GM21381 (cell line): ENCODE measurements at regions not wholly inside any gene's neighbourhood (a gene's known extent, or its start where the extent isn't known, plus 50 kb on each side); places are given as distances from the start of the nearest gene placed in this dataset.
"Not testable (repeated sequence)": the region's sequence is repeated elsewhere in the genome, so short reads cannot be mapped to it uniquely, and the experiment has no call there.

ENCODE experiments used
- ATAC-seq: cut with Tn5 transposase; IDR thresholded peaks from one replicate; pipeline ENCODE4 v1.9.1; 2021; ENCODE audit warnings: mild to moderate bottlenecking, moderate library complexity; ENCODE audit not compliant: unreplicated experiment

GRCh38 chr11:129631201-129631600 lies 184.4 kb upstream of the TMEM45B start:
- ATAC-seq, result no peak

DNA sequence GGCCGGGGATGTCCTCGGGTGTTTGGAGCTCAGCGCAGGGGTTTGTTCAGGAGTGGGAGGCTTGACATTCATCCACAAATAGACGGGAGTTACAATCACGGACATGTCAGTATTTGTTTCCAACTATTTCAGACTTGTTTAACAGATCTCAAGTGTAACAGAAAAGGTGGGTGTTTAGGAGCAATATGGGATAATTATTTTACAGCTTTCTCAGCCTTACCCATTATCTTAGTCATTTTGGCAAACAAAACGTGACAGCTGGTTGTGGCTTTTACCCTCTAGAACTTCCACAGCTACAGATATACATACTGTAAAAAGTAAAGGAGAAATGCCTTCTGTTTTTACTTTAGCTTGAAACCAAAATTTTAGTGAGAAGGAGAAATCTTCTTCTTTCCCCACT lies 178.7 kb upstream of the TMEM45B start:
- ATAC-seq, result no peak

GRCh38 chr11:129637473-129637872 lies 178.2 kb upstream of the TMEM45B start:
- ATAC-seq, result no peak

DNA sequence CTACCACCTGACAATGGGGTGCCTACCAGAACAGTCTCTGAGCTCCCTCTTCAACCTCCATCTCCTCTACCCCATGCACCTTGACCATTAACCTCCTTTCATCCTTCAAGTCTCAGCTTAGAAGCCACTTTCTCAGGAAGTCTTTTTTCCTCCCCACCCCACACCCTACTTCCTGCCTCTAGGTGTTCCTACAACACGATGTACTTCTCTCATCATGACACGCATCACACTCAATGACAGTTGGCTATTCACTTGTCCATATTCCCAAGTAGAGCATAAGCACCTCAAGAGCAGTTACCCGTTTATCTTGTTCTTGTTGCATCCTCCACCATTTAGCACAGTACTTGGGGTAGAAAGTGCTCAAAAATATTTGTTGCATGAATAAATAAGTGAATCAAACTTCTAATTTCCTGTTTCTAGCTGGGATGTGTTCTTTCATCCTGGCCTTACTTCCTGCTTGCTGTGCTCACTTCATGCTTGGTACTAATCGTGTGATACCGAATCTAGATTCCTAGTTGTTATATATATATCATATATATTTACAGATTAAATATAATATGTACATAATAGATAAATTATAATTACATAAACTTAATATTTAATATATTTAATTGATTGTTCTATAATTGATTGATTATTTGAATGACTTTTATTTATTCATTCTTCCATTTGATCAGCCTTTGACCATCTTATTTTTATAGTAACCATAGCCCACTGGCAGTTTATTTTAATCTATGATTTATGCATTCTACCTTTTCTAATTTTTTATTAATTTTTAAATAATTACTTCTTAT lies 177.5 kb upstream of the TMEM45B start:
- ATAC-seq, result no peak

- no peak for ATAC-seq
Observed at GRCh38 chr11:129639300-129639699, 176.3 kb upstream of the TMEM45B start.

GRCh38 chr11:129640671-129641070 lies 175.0 kb upstream of the TMEM45B start:
- no peak for ATAC-seq

- ATAC-seq, result no peak
Observed at GRCh38 chr11:129643031-129643721, 172.5 kb upstream of the TMEM45B start.

DNA sequence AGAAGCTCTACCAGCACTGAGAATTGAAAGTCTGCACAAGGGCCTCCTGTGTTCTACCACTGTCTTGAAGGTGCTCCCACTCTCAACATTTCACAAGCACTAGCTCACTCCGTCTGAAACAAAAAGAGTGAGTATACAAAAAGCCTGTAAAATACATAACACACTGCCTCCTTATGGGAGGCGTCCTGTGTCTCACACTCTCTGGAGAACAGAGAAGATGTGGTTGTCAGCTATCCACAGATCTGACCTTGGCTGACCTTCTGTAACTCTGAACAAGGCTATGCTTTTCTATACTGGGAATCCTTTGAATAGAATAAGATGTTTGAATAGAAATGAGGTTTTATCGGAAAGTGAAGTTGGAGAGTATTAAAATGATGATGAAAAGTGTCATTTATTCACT lies 171.3 kb upstream of the TMEM45B start:
- ATAC-seq, result no peak

GRCh38 chr11:129645943-129646342 lies 169.7 kb upstream of the TMEM45B start:
- no peak for ATAC-seq

- ATAC-seq, result not testable (repeated sequence)
Observed at GRCh38 chr11:129650044-129650443, 165.6 kb upstream of the TMEM45B start.

DNA sequence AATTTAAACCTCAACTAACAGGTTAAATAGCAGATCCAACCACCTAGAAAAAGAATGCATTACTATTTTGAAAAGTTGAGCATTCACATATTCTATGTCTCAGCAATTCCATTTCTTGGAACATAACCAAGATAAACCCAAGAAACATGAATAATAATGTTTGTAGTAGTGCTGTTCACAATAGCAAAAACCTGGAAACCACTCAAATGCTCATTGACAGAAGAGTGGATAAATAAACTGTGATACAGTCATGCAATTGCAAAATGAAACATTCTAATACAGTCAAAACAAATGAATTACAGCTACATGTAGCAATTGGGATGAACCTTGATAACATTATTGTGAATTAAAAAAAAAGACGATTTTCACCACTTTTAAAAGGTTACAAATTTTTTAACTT lies 162.8 kb upstream of the TMEM45B start:
- ATAC-seq, result no peak

DNA sequence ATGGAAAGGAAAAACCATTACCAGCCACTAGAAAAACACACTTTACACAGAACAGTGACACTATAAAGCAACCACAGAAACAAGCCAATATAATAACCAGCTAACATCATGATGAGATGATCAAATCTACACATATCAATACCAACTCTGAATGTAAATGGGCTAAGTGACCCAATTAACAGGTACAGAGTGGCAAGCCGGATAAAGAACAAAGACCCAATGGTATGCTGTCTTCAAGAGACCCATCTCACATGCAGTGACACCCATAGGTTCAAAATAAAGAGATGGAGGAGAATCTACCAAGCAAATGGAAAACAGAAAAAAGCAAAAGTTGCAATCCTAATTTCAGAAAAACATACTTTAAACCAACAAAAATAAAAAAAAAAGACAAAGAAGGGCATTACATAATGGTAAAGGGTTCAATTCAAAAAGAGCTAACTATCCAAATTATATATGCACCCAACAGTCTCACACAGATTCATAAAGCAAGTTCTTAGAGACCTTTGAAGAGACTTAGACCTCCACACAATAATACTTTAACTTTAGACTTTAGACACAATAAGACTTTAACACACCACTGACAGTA lies 160.3 kb upstream of the TMEM45B start:
- ATAC-seq, result no peak

GRCh38 chr11:129657866-129658525 lies 157.7 kb upstream of the TMEM45B start:
- no peak for ATAC-seq

DNA sequence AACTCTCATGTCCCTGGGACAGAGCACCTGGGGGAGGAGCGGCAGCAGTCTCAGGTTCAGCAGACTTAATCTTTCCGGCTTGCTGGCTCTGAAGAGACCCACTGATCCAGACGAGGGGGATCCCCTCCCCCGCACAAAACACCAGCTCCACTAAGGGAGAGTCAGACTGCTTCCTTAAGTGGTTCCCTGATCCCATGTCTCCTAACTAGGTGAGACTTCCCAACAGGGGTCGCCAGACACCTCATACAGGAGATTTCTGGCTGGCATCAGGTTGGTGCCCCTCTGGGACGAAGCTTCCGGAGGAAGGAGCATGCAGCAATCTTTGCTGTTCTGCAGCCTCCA lies 157.2 kb upstream of the TMEM45B start:
- ATAC-seq, result no peak

DNA sequence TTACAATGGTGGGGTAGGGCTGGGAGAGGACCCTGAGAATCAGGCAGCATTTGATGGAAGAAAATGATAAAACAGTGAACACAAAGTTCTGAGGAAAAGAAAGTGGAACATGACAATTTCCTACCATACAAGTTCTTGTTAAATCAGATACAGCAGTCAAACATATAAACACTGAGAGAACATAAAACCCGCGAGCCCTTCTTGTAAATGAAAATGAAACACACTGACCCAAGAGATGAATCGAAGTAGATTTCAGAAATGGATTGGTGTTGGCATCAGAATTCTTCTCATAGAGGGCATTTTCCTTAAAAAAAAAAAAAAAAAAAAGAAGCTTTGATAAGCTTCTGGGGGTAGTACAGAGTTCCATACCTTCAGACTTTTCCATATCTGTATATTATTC lies 134.7 kb upstream of the TMEM45B start:
- no peak for ATAC-seq

DNA sequence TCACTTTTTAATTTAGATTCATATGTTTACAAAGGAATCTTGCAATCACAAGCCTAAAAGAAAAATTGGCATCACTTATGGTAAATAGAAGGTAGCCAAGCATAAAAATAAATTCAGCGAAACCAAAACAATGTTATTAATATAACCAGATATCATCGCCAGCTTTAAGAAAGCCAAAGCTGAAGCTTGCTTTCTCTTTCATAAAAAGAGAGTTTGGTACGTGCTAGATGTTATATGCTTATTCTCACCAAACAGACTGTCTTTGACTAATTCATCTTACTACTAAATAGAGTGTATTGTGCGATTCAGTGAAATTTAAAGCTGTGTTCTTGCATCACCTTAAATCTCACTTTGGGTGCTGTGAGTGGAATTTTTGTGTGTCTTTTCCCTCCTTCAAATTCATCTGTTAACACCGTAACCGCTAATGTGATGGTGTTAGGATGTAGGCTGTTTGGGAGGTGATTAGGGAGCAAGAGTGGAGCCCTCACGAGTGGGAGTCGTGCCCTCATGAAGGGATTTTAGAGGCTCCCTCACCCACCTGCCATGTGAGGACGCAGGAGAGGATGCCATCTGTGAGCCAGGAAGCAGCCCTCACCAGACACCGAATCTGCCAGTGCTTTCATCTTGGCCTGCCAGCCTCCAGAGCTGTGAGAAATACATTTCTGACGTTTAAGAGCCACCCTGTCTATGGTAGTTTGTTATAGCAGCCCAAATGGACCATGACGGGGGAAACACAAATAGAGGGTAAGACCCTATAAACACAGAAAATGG lies 134.1 kb upstream of the TMEM45B start:
- ATAC-seq, result no peak

GRCh38 chr11:129686269-129686668 lies 129.4 kb upstream of the TMEM45B start:
- no peak for ATAC-seq

DNA sequence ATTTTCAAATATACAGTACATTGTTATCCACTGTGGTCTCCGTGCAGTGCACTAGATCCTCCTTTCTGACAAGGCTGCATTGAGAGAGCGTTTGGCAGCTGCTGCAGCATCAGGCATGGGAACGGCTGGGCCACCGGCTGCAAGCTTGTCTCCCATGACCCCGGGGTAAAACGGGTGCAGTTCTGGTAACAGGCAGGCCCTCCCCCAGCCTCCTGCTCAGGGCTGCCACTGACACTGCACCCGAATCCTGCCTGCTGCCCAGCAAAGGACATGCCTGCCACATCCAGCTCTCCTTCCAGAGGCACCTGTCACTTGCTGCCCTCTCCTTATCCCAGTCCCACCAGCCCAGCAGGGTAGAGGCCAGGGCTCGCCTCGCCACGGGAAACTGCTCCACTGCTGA lies 124.5 kb upstream of the TMEM45B start:
- no peak for ATAC-seq

GRCh38 chr11:129694538-129694937 lies 121.1 kb upstream of the TMEM45B start:
- no peak for ATAC-seq

GRCh38 chr11:129694966-129695365 lies 120.7 kb upstream of the TMEM45B start:
- ATAC-seq, result no peak
